NCI-H1092 (cell line): ENCODE measurements at regions not wholly inside any gene's neighbourhood (a gene's known extent, or its start where the extent isn't known, plus 50 kb on each side); places are given as distances from the start of the nearest gene placed in this dataset.
"Not testable (repeated sequence)": the region's sequence is repeated elsewhere in the genome, so short reads cannot be mapped to it uniquely, and the experiment has no call there.

Source experiments
- DNase-seq: peaks from one replicate; lab custom pipeline; 2025; lab: John Stamatoyannopoulos, UW

DNA sequence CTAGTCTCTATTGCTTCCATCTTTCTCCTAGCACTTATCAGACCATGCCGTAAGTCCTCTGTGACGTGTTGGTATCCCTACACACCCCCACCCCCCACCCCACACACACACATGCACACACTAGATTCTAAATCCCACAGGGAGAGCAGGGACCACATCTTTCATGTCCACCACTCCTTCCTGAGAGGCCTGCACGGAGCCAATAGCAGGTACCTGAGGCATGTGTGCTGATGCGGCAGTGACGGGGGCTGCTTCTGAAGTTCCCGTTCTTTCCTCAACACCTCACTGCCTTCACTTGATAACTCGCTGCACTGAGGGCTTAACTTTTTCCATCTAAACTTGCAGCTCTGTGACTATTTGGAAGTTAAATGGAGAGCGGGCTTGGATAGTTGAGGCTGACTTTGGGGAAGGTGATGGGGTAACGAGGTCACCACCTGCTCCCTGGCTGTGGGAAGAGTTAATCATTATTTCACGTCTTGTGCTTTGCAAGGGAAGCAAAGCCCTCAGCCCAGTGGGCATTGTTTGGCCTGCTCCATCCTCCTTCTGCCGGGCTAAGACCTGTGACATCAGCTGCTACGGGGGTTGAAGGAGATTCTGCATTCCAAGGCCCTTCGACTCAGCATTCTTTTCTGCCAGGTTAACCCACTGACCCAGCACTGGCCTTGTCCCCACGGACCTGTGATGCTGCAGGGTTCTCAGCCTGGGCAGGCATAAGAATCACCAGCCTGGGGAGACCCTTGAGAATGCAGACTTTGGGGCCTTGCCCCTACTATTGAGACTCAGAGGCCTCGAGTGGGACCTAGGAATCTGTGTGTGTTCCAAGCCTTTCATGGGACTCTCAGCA is 187.8 kb downstream of the ANKRD60 start:
- no peak for DNase-seq

DNA sequence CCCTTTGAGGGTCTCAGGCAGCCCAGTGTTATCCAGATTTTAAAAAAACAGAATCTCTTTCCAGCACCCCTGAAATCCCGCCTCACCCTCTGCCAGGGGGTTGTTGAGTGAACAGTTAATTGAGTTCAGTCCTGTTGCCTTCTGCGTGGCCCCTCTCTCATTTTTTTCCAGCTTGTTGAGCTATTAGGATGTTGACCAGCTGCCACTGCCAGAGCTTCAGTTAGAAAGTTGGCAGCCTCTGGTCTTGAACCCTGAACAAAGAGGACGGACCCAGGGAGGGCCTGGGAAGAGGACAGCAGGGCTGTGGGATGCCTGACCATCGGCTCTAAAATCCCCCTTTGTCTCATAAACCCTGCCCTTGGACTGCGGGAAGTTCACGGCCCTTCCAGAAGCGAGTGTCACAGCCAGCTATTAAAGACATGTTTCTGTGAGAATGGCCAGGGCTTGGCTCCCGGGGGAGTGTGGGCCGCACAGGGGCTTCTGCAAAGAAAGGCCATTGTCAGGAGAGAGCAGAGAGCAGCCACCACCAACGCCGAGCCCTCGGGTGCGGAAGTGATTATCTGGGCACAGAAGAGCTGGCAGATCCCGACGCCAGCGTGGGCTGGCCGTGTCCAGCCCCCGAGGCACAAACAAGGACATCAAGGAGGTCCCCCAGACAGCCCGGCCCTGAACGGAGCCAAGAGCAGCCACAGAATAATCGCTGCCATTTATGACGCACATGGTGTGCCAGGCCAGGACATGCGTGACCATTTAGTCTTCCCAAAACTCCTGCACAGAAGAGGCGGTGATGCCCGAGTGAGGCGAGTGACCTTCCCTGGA is 189.0 kb downstream of the ANKRD60 start:
- no peak for DNase-seq

DNA sequence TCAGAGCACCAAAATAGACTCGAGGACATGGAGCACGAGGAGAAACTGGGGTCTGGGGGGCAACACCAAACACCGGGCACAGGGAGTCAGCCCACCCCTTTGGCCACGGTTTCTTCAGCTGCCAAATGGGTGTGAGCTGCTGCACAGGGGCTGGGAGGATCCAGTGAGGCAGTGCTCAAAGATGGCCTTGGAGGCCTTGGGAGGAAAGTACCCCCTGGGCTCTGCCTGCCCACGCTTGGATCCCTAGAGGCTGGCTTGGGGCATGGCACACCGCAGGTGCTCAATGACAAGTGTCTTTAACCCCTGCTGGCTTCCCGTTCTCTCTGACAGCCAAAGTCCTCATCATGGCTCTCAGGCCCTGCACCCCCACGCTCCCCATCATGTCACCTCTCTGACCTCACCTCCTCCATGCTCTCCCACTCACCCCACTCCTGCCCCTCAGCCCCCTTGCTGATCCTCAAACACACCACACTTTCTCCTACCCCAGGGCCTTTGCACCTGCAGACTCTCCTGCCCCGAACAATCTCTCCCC is 190.3 kb downstream of the ANKRD60 start:
- no peak for DNase-seq

DNA sequence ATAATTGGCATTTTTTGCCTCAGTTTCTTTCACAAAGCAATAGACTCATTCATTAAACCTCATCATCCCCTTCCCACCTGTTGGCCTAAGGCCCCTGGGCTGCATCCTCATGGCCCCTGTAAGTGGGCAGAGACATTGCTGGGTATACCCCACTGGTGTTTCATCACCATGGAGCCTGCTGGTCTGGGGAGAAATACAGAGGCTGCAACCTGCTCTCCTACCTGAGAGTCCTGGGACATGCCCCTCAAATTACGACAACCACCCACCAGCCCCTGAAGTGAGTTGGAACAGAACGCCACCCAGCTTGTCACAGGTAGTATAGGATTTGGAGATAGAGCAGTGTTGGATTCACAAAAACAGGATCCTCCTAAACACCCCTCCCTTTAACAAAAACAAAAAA is 190.8 kb downstream of the ANKRD60 start:
- no peak for DNase-seq

DNA sequence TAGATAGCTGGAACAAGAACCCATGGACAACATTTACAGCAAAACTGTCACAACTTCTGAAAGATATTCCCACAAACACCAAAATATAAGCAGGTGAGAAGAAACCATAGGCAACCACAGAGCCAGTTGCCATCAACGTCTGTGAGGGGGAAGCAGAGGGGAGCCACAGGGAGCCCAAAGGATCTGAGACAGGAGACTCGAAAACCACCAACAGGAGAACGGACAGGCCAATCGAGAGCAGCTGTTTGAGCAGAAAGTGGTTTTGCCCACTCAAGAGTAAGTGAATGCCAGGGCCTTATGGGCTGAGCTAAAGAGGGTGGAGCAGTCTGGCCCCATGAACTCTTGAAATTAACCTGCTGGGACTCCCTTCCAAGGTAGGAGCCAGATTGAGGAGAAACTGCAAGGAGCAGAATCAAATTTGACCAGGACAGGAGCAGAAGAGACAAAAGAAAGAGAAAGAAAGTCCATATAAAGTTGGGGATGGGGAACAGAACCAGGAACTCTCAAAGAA is 195.4 kb downstream of the ANKRD60 start:
- DNase-seq: no peak

DNA sequence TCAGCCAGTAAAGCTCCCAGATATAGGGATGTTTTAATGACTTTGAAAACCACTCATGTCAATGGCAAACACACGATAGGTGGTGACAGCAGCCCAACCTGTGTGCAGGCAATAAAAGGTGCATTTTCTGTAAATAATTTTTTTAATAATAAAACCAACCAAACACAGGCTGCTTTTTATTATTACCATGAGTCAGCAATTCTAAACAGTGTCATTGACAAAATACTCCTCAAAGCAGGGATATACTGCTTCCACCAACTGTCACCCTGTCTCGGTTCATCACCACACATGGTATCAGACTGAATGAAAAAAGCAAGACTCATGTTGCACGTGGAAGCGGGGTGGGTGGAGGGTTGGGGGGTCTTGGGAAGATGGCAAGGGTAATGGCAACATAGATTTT is 195.9 kb downstream of the ANKRD60 start:
- DNase-seq: no peak

DNA sequence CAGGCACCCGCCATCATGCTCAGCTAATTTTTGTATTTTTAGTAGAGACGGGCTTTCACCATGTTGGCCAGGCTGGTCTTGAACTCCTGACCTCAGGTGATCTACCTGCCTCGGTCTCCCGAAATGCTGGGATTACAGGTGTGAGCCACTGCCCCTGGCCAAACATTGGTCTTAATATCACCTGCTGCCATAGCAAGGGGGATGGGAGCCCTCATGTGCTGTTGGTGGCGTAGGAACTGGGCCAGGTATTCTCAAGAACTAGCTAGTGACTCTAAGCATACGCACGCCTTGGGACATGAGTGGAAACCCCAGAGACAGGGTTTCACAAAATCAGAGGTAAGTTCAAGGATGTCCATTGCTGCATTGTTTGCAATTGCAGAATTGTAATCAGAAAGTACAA is 197.1 kb downstream of the ANKRD60 start:
- not testable (repeated sequence) for DNase-seq

DNA sequence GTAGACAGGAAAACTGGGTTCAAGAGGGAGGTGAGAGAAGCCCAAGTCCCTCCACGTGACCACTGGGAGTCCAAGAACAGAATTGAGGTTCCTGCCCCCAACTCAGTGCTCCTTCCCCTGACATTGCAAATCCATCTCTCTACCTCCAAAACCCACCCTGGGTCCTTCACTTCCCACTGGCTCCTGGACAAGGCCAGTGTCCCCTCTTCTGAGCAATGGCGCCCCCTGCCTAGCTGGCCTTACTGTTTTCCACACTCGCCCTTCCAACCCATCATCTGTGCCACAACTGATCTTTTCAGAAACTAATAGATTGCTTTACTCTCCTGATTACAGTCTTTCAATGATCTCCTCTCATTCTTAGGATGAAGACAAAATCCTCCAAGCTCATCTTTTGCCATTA is 200.3 kb downstream of the ANKRD60 start:
- no peak for DNase-seq

DNA sequence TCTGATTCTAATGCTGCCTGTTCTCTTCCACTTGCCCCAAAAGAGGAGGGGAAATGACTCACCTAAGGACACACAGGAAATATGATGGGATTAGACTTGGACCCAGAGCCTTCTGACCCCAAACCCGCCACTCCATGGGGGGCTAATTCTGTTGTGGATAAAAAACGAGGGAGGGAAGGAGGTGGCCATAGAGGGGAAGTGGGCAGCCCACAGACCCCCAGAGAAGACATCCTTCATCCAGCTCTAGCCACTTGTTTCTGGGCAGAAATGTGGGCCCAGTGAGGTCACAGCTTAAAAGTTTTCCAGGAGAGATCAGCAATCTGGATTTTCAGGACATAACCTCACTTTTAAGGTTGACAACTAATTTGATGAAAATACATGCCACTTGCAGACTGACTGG is 202.1 kb downstream of the ANKRD60 start:
- no peak for DNase-seq

DNA sequence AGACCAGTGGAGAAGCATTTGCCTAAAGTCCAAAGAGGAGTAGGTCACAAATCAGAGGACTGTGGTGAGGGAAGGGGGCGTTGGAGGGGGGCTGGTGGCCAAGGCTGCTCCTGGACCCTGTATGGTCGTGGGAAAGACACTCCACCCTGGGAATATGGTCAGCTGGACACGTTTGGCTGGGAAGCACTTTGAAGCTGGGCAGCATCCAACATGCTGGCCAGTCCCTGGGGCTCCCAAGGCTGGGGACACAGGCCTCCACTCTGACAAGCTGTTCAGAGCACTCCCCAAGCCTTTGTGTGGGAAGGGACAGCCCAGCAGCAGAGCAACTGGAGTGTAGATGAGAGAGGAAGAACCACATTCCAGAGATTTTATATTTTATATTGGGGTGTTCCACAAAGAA is 203.2 kb downstream of the ANKRD60 start:
- DNase-seq: no peak

DNA sequence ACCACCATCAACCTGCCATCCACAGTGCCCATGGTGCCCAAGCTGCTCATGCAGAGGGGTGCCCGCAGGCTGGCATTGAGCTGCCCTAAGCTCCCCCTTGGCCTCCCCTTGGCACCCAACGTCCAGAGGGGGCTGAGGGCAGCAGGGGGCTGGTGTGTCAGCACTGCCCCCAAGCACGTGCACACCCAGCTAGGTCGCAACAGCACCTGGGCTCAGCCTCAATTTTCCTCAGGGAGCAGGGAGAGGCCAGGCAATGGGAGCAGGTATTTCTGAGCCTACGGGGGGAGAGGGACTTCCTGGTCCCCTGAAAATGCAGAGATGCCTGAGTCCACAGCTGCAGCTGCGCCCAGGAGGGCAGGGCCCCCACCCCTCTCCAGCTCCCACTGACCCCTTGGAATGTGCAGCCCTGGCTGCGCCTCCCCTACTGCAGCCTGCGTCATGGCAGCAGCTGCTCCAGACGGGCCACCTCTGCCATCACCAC is 204.2 kb downstream of the ANKRD60 start:
- DNase-seq: no peak

DNA sequence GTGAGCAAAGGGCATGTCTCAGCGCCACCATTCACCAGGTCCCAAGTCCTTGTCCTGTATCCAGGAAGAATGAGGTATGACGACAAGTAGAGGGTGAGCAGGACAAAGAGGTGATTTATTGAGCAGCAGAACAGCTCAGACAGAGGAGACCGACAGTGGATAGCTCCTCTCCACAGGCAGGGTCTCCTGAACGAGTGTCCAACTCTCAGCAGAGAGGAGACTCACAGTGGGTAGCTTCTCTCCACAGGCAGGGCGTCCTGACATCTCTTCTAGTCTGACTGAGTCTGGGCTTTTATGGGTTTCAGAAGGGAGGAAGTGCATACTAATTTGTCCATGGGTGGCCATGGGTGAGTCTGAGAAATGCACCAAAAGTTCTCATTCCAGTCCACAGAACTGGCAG is 204.7 kb downstream of the ANKRD60 start:
- DNase-seq: no peak

DNA sequence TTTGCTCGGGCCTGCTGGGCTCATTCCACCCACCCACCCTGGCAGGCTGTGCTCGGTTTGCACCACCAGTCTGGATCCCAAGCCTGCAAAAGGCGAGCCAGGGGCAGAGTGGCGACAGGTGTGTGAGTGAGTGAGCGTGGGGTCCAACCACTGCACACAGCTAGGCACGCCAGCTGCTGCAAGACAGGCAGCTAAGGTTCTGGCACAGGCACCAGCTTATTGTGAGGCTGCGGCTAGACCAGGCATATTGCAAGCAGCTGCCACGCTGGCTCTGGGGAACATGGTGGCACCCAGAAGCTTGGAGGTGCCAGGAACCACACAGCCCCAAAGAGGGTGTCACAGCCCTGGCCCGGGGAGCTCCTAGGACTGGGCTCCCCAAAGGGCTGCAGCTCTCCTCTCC is 205.1 kb downstream of the ANKRD60 start:
- no peak for DNase-seq

DNA sequence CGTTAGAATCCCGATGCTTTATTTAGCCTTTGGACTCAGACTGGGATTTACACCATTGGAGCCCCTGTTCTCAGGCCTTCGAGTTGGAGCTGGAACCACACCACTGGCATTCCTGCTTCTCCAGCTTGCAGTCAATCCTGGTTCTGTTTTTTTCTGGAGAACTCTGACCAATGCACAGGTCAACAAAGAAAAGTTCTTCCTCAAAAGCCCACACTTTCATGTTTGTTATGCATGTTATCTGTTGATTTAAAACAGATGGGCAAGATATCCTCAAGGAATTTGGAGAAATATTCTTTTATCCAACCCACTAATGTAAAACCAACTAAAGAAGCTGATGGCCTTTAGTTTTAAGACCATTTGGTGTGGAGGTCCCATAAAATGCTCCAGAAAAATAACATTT is 205.7 kb downstream of the ANKRD60 start:
- no peak for DNase-seq

DNA sequence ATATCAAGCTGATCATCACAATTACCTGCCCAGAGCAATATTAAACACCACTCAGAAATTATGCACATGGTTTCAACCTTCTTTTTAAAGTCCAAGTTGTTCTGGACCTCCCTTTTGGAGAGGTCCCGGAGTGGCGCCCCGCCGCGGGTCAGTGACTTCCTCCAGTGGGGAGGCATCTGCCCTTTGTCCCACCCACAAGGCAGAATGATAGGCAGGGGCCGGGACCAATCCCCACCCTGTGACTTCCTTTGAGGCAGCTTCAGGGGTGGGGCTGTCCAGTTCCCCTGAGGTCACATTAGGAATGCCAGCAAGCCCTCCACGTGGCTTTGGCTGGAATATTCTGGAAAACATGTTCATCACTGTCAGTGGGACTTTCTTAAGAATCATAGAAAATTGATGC is 207.0 kb downstream of the ANKRD60 start:
- no peak for DNase-seq

DNA sequence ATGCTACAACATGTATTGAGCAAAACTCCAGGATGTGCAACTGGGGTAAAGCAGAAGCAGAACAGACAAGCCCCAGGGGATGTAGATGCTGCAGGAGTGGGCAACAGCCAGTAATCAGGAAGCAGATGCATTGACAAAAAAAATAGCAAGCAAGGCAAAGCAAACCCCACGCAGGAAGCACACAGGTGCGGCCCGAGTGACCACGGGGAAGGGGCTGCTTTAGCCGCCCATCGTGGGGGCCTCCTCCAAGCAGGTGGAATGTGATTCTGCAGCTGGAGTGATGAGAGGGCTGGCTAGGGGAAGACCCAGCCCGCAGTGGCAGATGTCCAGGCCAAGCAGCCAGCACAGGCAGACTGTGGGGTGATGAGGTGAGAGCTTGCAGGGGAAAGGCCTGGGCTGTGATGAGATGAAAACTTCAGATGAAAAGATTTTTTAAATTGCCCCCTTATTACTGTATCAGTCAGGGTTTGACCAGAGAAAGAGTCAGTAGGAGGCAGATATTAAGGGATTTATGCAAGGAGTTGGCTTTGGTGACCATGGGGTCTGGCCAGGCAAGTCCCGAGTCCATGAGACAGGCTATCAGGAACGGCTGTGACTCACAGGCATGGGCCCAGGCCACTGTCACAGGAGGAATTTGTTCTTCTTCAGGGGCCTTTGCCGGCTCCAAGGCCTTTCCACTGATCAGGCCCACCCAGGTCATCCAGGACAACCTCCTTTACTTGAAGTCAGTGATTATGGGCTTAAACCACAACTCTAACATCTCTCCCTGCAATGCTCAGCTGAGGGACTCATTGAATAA is 207.6 kb downstream of the ANKRD60 start:
- no peak for DNase-seq

DNA sequence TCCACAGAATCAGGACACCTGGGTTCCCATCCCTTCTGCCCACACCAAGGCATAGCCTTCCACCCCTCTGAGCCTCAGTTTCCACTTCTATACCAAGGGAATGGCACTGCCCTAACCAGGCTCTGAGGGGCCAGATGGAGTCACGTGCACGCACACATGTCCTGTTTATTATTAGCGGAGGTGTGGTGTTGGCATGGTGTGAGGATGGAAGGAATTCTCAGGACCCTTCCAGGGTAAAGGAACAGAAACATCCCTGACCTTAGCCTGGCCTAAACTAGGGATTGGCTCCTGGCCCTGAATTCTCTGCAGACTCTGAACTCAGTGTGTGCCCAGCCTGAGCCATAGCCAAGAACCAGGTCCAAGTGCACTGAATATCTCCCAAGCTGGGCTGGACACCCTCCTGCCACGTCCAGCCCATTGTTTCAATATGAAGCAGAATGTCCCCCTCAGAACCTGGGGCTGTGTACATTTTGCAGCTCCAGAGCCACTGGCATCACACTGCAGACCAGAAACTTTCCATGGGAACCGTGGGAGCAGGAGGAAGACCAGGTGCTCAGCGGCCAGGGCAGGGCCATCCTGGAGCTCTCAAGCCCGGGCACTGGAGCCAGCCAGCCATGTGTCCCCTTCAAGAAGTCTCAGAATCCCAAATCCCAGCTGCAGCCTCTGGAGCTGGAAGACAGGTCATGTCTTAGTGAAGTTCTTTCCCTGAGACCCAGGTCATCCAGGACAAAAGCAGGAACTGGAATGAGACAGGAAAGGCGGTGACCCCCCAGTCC is 208.4 kb downstream of the ANKRD60 start:
- DNase-seq: no peak

DNA sequence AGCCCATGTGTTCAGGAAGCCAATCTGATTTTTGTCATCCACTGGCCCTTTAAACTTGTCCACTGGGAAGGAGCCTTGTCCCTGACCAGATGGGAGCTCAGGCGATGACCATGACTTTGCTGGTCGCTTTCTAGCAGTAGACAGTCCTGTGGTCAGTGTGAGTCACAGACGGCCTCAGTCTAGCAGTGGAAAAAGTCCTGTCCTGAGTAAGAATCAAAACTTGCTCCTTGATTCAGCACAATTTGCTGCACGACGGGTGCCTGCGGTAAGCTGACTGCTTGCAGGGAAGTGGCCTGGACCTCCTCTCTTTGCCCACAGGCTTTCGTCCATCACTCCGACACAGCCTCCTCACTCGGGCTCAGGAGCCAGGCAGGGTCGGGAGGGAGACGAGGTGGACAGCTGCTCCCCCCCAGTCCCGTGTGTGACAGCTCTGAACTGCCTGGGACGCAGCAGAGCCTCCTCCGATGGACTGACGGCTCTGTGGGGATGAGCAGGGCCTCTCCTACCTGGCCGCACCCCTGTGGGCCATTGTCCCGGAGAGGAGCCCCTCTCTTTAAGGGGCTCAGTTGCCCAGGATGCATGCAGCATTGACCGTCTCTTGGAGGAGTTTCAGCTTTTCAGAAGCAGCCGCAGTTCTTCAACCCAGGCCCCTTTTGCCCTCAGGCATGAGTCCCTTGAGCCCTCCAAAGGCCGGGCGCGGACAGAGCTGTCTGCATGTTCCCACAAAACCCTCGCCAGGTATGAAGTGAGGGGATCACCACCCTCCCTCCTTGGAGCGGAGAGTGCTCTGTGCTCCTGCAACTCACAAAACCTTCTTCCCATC is 209.2 kb downstream of the ANKRD60 start:
- DNase-seq: no peak

DNA sequence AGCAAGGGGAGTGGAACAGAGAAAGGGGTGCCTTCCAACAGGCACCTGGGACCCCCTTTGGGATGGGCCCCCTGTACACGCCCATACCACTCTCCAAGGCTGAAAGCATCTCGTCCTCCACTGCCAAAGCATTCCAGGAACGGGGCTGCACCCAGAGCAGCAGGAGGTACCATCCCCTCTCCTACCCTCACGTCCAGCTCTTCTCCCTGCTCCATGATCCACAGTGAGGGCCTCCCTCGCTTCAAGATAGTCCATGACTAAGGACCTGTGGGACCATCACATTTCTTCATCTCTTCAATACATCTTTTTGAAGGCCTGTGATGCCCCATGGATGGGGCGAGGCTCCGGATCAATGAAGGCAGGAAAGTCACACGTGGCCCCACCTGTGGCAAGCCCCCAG is 209.9 kb downstream of the ANKRD60 start:
- DNase-seq: no peak

DNA sequence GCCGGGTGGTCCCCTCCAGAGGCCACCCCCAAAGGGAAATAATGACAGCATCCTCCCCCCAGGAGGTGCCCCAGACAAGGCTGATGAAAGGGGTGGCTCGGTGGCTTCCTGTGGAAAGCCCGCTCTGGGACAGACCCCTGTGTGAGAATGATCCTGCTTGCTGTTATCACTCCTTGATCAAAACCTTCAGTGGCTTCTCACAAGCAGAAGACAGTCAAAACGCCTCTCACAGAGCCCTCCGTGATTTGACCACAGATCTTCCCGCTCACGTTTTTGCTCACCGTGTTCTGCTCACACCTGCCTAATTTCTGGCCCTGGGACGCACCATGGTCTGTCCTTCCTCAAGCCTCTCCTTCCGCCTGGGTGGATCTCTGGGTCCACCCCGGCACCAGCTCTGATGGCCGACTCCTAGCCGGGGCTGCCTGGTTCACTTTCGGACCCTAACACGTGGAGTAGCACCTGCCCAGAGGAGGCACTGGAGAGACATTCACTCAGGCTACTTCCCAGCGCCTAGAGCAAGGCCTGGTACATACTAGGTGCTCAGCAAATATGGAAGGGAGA is 210.4 kb downstream of the ANKRD60 start:
- DNase-seq: no peak
